Body of pancreas (tissue), 4 donors: ENCODE measurements at regions not wholly inside any gene's neighbourhood (a gene's known extent, or its start where the extent isn't known, plus 50 kb on each side); places are given as distances from the start of the nearest gene placed in this dataset.

Experiments used
- POLR2A ChIP-seq, 3 donors: fragments of 450-650 bp; IDR thresholded peaks; one replicate each; pipeline ENCODE4 v1.6.1; 2016; ENCODE audit warnings: antibody characterized with exemption in 3 of 3, mild to moderate bottlenecking in 2 of 3
- TF ChIP-seq, protein P1 (sequence below), 7 experiments: fragments of 450-650 bp in 4 of 7; fragments of 200-600 bp in 3 of 7; sonication (generic) in 3 of 7; IDR thresholded peaks; one replicate each; pipeline ENCODE4 v1.5.1; 2016 to 2019; ENCODE audit warnings: antibody characterized with exemption in 7 of 7

DNA sequence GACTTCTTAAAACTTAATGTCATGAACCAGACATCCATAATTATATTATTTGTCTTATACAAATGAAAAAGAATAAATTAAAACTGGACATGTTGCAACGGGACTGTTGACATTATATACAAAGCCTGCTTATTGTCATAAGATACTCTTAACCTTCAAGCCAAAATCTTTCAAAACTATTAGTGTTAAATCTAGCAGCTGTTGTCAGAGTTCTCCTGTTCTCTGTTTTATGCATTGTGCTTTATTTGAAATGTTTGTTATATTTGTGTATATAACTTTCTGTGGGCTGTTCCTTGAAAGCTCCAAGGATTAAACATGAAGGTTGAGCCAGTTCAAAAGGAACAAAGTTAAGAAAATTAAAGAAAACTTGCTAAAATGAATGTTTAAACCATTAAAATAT lies 335.5 kb upstream of the NT5C1B start:
- TF ChIP-seq, protein P1, sequence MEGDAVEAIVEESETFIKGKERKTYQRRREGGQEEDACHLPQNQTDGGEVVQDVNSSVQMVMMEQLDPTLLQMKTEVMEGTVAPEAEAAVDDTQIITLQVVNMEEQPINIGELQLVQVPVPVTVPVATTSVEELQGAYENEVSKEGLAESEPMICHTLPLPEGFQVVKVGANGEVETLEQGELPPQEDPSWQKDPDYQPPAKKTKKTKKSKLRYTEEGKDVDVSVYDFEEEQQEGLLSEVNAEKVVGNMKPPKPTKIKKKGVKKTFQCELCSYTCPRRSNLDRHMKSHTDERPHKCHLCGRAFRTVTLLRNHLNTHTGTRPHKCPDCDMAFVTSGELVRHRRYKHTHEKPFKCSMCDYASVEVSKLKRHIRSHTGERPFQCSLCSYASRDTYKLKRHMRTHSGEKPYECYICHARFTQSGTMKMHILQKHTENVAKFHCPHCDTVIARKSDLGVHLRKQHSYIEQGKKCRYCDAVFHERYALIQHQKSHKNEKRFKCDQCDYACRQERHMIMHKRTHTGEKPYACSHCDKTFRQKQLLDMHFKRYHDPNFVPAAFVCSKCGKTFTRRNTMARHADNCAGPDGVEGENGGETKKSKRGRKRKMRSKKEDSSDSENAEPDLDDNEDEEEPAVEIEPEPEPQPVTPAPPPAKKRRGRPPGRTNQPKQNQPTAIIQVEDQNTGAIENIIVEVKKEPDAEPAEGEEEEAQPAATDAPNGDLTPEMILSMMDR (IDR thresholded peaks at IDR 0.05), result no peak
- TF ChIP-seq POLR2A (IDR thresholded peaks at IDR 0.05), result no peak
